C4-2B (cell line): ENCODE measurements at regions not wholly inside any gene's neighbourhood (a gene's known extent, or its start where the extent isn't known, plus 50 kb on each side); places are given as distances from the start of the nearest gene placed in this dataset.

Experiments
- ZFX ChIP-seq: fragments of 450-650 bp; IDR thresholded peaks from 2 replicates; pipeline ENCODE4 v1.6.1; 2017
- TF ChIP-seq, protein P1 (sequence below): fragments of 450-650 bp; conservative IDR thresholded peaks from 2 replicates; pipeline ENCODE4 v1.5.1; 2017; ENCODE audit warnings: mild to moderate bottlenecking

GRCh38 chr1:234841710-234842231 lies 231.8 kb upstream of the IRF2BP2 start:
- TF ChIP-seq, protein P1, sequence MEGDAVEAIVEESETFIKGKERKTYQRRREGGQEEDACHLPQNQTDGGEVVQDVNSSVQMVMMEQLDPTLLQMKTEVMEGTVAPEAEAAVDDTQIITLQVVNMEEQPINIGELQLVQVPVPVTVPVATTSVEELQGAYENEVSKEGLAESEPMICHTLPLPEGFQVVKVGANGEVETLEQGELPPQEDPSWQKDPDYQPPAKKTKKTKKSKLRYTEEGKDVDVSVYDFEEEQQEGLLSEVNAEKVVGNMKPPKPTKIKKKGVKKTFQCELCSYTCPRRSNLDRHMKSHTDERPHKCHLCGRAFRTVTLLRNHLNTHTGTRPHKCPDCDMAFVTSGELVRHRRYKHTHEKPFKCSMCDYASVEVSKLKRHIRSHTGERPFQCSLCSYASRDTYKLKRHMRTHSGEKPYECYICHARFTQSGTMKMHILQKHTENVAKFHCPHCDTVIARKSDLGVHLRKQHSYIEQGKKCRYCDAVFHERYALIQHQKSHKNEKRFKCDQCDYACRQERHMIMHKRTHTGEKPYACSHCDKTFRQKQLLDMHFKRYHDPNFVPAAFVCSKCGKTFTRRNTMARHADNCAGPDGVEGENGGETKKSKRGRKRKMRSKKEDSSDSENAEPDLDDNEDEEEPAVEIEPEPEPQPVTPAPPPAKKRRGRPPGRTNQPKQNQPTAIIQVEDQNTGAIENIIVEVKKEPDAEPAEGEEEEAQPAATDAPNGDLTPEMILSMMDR, result no peak
- no peak for TF ChIP-seq ZFX
